ENCODE measurements at regions not wholly inside any gene's neighbourhood (a gene's known extent, or its start where the extent isn't known, plus 50 kb on each side); places are given as distances from the start of the nearest gene placed in this dataset.

GRCh38 chr18:41864216-41864615 lies 90.8 kb upstream of the PIK3C3 start:
- no peaks in the 10 kb centered on the region for H3K36me3 ChIP-seq (ENCODE audit: insufficient read depth, low read length)
- H3K4me2 ChIP-seq (ENCODE audit: low read length): no peak overlapping the region
- H2AFZ ChIP-seq (ENCODE audit: low read depth, low read length): no peak overlapping the region
- no peak overlapping the region for H3K4me3 ChIP-seq (ENCODE audit: insufficient read depth, low read depth, low read length)
- no peaks in the 10 kb centered on the region for H3K27me3 ChIP-seq (ENCODE audit: insufficient read depth, low read length)
- H3K79me2 ChIP-seq (ENCODE audit: insufficient read depth, low read length): no peaks in the 10 kb centered on the region
- Mint-ChIP-seq H3K27me3 (ENCODE audit: low read depth, unreplicated experiment) (no peaks in the 10 kb centered on the region), H3K4me1 (ENCODE audit: low read depth, unreplicated experiment) (no peaks in the 10 kb centered on the region), H3K9me3 (ENCODE audit: unreplicated experiment) (no peaks in the 10 kb centered on the region), H3K4me3 (ENCODE audit: unreplicated experiment) (no peak overlapping the region), H3K36me3 (ENCODE audit: low read depth, unreplicated experiment) (no peaks in the 10 kb centered on the region), H3K27ac (ENCODE audit: unreplicated experiment) (no peak overlapping the region)
- H4K20me1 ChIP-seq (ENCODE audit: insufficient read depth, low read length): no peaks in the 10 kb centered on the region
- FAIRE-seq: no peak
- DNase-seq (ENCODE audit: low read depth): no peak
- no peaks in the 10 kb centered on the region for H3K9me3 ChIP-seq (ENCODE audit: insufficient read depth, low read depth, low read length)
- H3K9ac ChIP-seq (ENCODE audit: low read length): no peak overlapping the region
- TF ChIP-seq CTCF (IDR thresholded peaks at IDR 0.05; ENCODE audit: insufficient read depth, low read depth, low read length) (no peak), EZH2 (IDR thresholded peaks at IDR 0.05; ENCODE audit: insufficient read depth, low read length) (no peak)
- H3K27ac ChIP-seq (ENCODE audit: low read depth, low read length): no peak overlapping the region
- no peaks in the 10 kb centered on the region for H3K4me1 ChIP-seq (ENCODE audit: insufficient read depth, low read length)

DNA sequence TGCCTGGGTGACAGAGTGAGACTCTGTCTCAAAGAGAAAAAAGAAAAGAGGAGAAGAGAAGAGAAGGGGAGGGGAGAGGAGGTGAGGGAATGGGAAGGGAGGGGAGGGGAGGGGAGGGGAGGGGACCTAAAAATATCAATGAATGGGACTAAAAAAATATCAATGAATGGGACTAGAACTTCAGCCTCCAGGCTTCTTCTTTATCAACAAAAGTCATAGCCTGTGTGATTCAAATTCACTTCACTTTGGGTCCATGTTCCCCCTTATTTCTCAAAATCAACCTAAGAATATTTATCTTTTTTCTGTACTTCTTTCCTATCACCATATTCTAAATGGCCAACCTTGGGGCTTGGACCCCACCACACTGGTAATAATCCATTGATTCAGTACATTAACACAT lies 92.1 kb upstream of the PIK3C3 start:
- no peaks in the 10 kb centered on the region for H4K20me1 ChIP-seq (ENCODE audit: insufficient read depth, low read length)
- no peaks in the 10 kb centered on the region for H3K4me1 ChIP-seq (ENCODE audit: insufficient read depth, low read length)
- FAIRE-seq (no peak), DNase-seq (ENCODE audit: low read depth) (no peak)
- no peak overlapping the region for H3K27ac Mint-ChIP-seq (ENCODE audit: unreplicated experiment)
- no peaks in the 10 kb centered on the region for H3K36me3 Mint-ChIP-seq (ENCODE audit: low read depth, unreplicated experiment)
- H3K79me2 ChIP-seq (ENCODE audit: insufficient read depth, low read length): no peaks in the 10 kb centered on the region
- no peaks in the 10 kb centered on the region for H3K27me3 ChIP-seq (ENCODE audit: insufficient read depth, low read length)
- H3K4me3 Mint-ChIP-seq (ENCODE audit: unreplicated experiment): no peak overlapping the region
- no peaks in the 10 kb centered on the region for H3K27me3 Mint-ChIP-seq (ENCODE audit: low read depth, unreplicated experiment)
- no peak overlapping the region for H2AFZ ChIP-seq (ENCODE audit: low read depth, low read length)
- H3K9ac ChIP-seq (ENCODE audit: low read length): no peak overlapping the region
- no peak overlapping the region for H3K27ac ChIP-seq (ENCODE audit: low read depth, low read length)
- TF ChIP-seq EZH2 (IDR thresholded peaks at IDR 0.05; ENCODE audit: insufficient read depth, low read length) (no peak), CTCF (IDR thresholded peaks at IDR 0.05; ENCODE audit: insufficient read depth, low read depth, low read length) (no peak)
- H3K4me3 ChIP-seq (ENCODE audit: insufficient read depth, low read depth, low read length): no peak overlapping the region
- H3K4me2 ChIP-seq (ENCODE audit: low read length): no peak overlapping the region
- H3K9me3 Mint-ChIP-seq (ENCODE audit: unreplicated experiment): no peaks in the 10 kb centered on the region
- H3K4me1 Mint-ChIP-seq (ENCODE audit: low read depth, unreplicated experiment): no peaks in the 10 kb centered on the region
- no peaks in the 10 kb centered on the region for H3K9me3 ChIP-seq (ENCODE audit: insufficient read depth, low read depth, low read length)
- H3K36me3 ChIP-seq (ENCODE audit: insufficient read depth, low read length): no peaks in the 10 kb centered on the region

- H4K20me1 ChIP-seq (ENCODE audit: insufficient read depth, low read length): no peaks in the 10 kb centered on the region
- DNase-seq (ENCODE audit: low read depth) (no peak), FAIRE-seq (no peak)
- H3K4me1 ChIP-seq (ENCODE audit: insufficient read depth, low read length): no peaks in the 10 kb centered on the region
- Mint-ChIP-seq H3K36me3 (ENCODE audit: low read depth, unreplicated experiment) (no peaks in the 10 kb centered on the region), H3K27me3 (ENCODE audit: low read depth, unreplicated experiment) (no peaks in the 10 kb centered on the region), H3K4me3 (ENCODE audit: unreplicated experiment) (no peak overlapping the region), H3K9me3 (ENCODE audit: unreplicated experiment) (no peaks in the 10 kb centered on the region), H3K27ac (ENCODE audit: unreplicated experiment) (no peak overlapping the region), H3K4me1 (ENCODE audit: low read depth, unreplicated experiment) (no peaks in the 10 kb centered on the region)
- H3K9me3 ChIP-seq (ENCODE audit: insufficient read depth, low read depth, low read length): no peaks in the 10 kb centered on the region
- no peak overlapping the region for H3K4me2 ChIP-seq (ENCODE audit: low read length)
- H3K27ac ChIP-seq (ENCODE audit: low read depth, low read length): no peak overlapping the region
- H3K27me3 ChIP-seq (ENCODE audit: insufficient read depth, low read length): no peaks in the 10 kb centered on the region
- no peaks in the 10 kb centered on the region for H3K36me3 ChIP-seq (ENCODE audit: insufficient read depth, low read length)
- no peak overlapping the region for H2AFZ ChIP-seq (ENCODE audit: low read depth, low read length)
- TF ChIP-seq CTCF (IDR thresholded peaks at IDR 0.05; ENCODE audit: insufficient read depth, low read depth, low read length): no peak
- no peaks in the 10 kb centered on the region for H3K79me2 ChIP-seq (ENCODE audit: insufficient read depth, low read length)
- H3K4me3 ChIP-seq (ENCODE audit: insufficient read depth, low read depth, low read length): no peak overlapping the region
- no peak overlapping the region for H3K9ac ChIP-seq (ENCODE audit: low read length)
Observed at GRCh38 chr18:41860987-41861386, 94.0 kb upstream of the PIK3C3 start.
